HFF-Myc (cell line): ENCODE measurements at regions not wholly inside any gene's neighbourhood (a gene's known extent, or its start where the extent isn't known, plus 50 kb on each side); places are given as distances from the start of the nearest gene placed in this dataset.

Experiments
- DNase-seq: peaks from one replicate; pipeline ENCODE4 v3.0.0-alpha.2; 2011; ENCODE audit warnings: low read depth; ENCODE audit errors: extremely low read depth
- H3K4me3 ChIP-seq: replicated peaks from 2 replicates; pipeline ENCODE4 v1.5.1; 2011; ENCODE audit warnings: low read depth, mild to moderate bottlenecking, control low read depth, low read length
- TF ChIP-seq, protein P1 (sequence below): IDR thresholded peaks from 2 replicates; pipeline ENCODE4 v1.5.1; 2012; ENCODE audit warnings: mild to moderate bottlenecking, low read depth, low read length, control low read depth; ENCODE audit errors: missing control alignments

DNA sequence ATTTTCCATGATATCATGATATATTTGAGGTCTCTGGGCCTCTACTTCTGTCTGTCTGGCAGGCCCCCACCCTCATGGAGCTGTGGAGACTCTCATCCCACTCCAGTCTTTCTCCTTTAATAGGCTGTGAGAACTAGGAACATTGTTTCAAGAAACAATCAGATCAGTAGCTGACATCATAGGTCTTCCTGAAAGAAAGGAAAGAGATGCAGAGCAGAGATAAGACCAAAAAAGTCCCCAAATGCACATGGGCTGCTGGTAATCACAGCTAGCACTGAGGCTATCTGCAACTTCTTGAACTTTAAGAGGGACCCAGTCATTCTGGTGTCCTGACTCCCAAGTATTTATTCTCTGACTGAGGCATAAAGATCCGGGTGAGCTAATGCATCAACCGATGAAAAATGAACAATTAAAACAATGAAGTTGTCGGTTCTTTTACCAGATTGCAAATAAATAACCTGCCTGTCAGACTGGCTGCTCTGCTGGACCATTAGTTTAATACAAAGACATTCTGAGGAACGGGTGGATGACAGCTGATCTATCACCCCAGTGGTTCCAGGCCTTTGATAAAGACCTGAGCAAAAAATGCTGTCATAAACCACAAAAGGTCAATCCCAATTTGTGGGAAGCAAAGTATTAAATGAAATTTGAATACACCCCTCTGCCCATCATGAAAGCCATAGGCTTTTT, 780.8 kb upstream of the GOLIM4 start:
- no peak overlapping the region for H3K4me3 ChIP-seq
- DNase-seq = no peak
- TF ChIP-seq, protein P1, sequence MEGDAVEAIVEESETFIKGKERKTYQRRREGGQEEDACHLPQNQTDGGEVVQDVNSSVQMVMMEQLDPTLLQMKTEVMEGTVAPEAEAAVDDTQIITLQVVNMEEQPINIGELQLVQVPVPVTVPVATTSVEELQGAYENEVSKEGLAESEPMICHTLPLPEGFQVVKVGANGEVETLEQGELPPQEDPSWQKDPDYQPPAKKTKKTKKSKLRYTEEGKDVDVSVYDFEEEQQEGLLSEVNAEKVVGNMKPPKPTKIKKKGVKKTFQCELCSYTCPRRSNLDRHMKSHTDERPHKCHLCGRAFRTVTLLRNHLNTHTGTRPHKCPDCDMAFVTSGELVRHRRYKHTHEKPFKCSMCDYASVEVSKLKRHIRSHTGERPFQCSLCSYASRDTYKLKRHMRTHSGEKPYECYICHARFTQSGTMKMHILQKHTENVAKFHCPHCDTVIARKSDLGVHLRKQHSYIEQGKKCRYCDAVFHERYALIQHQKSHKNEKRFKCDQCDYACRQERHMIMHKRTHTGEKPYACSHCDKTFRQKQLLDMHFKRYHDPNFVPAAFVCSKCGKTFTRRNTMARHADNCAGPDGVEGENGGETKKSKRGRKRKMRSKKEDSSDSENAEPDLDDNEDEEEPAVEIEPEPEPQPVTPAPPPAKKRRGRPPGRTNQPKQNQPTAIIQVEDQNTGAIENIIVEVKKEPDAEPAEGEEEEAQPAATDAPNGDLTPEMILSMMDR = no peak

DNA sequence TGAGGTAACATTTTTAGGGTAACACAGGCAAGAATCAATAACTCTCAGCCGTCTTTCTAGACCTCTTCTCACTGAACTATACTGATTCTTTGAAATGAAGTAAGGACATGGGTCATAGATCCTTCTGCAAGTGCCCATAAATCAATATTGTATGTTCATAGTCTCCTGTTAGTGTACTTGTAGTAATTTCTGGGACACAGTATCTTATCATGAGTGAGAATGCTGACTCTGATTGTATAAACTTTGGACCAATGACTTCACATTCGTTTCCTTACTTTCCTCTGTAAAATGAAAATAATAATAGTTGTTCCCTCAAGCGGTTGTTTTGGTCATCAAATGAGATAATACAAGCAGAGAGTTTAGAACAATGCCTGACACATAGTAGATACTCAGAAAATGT, 777.1 kb upstream of the GOLIM4 start:
- TF ChIP-seq, protein P1 = no peak
- no peak for DNase-seq
- H3K4me3 ChIP-seq = no peak overlapping the region

DNA sequence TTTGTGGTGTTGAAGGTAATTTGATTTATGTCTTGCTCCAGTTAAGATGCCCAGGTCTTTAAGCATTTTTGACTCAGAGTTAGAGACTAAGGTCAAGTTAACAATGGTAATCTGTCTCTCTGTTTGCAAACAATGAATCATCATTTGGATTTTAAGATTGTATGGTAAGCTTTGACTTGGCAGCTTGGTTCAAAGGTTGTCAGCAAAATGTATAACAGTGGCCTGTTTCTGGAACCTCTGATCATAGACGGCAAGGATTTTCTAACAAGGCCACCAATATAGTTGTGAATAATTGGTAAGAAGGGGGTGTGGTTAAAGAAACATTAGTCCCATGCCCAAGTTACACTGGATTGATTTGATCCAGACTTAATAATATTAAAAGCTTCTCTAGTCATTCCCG, 775.2 kb upstream of the GOLIM4 start:
- no peak overlapping the region for H3K4me3 ChIP-seq
- DNase-seq = no peak
- TF ChIP-seq, protein P1 = no peak

DNA sequence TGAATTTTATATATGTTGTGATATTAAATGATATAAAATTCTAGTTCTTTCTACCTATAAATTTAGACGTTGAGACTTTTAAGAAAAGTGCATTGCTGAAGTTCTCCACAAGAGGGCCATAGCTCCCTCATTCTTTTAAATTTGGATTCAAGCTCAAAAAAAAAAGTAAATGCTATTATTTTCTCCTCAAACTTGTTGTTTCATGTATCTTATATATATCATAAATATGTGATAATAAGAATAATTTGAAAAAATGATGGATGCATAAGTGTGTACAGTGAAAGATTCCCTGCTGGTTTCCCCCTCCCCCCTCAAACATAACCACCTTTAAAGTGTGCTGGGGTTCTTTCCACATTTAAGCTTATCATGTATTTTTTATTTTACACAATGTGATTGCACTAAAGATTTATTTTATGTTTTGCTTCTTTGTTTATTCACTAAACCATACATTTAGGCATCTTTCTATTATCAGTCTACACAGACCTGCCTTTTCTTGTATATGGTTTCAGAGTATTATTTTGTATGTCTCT, 769.4 kb upstream of the GOLIM4 start:
- H3K4me3 ChIP-seq = no peak overlapping the region
- TF ChIP-seq, protein P1 = peak; percentile 65
- peak; percentile 19 for DNase-seq

DNA sequence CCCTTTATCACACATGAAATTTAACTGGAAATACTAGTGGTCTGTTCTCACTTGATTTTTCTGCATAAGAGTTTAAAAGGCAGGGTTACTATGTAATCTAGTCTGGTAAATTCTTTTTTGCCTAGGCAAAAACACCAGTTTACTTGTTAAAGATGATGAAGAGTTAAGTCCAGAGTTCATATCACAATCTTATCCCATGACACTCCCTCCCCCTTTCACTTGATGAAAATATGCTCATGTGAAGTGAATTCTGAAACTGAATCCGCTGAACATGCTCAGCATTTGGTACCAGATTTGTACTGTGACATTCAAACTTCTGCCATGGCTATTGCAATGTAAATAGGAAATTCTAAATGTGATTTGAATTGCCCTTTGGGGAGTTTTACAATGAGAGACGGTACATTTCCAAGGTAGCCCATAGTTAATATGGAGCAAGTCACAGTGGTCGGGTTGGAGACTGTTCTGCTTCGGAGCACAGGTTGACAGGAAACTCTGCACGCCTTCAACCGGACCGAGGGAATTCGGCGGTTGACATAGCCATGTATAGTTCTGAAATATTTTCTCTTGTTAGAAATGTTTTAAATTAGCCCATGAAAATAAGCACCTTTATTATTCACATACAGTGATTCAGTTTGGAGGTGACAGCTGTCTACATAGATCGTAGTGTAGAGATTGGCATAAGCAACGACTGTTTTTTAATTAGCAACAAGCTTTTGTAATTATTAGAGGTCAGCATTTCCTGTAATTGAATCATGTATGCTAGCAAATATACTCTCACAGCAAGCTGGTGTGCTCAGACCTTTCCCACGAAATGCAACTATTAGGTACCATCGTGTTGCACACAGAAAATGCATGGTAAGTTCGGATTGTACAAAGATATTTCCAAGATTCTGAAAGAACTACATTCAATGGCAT, 768.6 kb upstream of the GOLIM4 start:
- TF ChIP-seq, protein P1 = no peak
- no peak for DNase-seq

DNA sequence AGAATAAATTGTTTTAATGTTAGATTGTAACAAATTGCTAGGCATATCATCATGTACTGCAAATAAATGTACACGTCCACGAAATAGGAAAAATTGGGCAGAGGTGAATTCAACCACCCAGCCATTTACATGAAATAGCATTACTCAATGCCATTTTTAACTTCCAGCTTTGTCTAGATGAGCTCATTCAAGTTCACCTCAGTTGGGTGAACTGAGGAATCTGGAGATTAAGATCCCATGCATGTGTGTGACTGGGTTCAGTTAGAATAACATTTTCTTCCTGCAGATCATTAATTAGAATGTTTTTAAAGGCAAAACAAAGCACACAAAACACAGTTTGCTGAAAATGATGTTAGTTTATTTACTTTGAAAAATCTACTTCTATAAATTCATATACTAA, 767.8 kb upstream of the GOLIM4 start:
- no peak for DNase-seq
- H3K4me3 ChIP-seq = no peak overlapping the region
- TF ChIP-seq, protein P1 = no peak

More for the DNA sequence above, 768.6 kb upstream of the GOLIM4 start:
- H3K4me3 ChIP-seq = no peak overlapping the region
